ENCODE measurements at regions not wholly inside any gene's neighbourhood (a gene's known extent, or its start where the extent isn't known, plus 50 kb on each side); places are given as distances from the start of the nearest gene placed in this dataset.
A peak's percentile ranks its signal among the peaks of the same experiment; 100 is the strongest.

DNA sequence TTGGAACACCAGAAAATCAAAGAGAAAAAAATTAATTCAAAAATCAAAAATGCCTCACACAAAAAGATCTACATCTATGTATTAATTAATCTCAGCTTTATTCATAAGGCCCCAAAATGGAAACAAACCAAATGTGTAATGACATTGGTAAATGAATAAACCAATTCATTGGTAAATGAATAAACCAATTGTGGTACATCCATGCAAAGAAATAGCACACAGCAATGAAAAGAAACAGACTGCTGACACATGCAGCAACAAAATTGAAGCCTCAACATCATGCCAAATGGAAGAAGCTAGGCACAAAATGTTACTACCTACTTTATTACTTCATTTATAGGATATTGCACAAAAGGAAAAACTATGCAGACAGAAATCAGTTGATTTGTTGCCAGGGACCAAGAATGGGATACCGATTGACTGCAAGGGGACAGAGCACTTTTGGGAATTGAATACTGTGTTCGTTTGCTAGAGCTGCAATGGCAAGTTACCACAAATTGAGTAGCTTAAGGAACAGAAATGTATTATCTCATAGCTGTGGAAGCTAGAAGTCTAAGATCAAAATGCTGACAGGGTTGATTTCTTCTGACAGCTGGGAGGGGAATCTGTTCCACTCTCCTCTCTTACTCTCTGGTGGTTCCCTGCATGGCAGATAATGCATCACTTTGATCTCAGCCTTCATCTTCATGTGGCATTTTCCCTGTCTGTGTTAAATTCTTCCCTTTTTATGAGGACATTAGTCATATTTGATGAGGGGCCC, 252.8 kb downstream of the RFC3 start:
- TF ChIP-seq ZNF8 (CRISPR knock-in tag; IDR thresholded peaks at IDR 0.05) (peak; percentile 94), GLIS3 (CRISPR knock-in tag; IDR thresholded peaks at IDR 0.05) (no peak)
- no peak for ATAC-seq

GRCh38 chr13:34076319-34076718, 258.4 kb downstream of the RFC3 start:
- peak; percentile 74 for ATAC-seq
- TF ChIP-seq BACH2 (CRISPR knock-in tag; IDR thresholded peaks at IDR 0.05; ENCODE audit: borderline replicate concordance) (no peak), ISL1 (CRISPR knock-in tag; IDR thresholded peaks at IDR 0.05) (0 out of 2 replicates have a peak, but pooled peaks have one; percentile 28)

DNA sequence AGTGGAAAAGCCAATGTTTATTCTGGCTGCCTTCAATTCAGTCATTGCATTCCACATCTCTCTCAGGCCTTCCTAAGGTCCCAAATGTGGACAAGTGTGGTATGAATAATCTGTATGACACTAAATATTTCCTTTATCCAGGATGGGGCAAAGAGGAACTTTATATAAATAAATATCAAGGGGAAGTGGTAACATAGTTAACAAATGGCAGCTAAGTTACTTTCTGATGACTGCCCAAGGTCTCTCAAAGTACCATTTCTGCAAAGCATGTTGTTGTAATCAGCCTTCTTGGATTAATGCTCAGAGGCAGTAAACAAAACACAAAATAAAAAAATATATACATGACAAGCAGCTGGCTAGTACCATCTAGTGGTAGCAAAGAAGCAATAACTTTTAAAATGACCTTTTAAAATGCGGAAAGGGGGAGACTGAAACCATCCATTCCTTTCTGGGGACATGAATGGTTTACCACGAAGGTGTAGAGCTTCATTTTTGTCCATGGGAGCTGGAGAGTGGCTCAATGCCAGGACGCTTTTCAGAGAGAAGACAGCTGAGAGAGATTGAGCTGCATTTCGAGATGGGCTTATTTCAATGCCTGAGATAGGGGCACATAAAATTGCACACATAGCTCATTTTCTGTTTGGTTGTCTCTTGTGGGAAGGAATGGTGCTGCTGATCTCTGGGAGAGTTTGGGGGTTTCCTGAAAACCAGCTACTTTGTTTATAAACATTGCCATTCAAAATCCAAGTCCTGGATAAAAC, 259.2 kb downstream of the RFC3 start:
- TF ChIP-seq ESRRG (CRISPR knock-in tag; IDR thresholded peaks at IDR 0.05) = no peak
- TF ChIP-seq, protein P1, sequence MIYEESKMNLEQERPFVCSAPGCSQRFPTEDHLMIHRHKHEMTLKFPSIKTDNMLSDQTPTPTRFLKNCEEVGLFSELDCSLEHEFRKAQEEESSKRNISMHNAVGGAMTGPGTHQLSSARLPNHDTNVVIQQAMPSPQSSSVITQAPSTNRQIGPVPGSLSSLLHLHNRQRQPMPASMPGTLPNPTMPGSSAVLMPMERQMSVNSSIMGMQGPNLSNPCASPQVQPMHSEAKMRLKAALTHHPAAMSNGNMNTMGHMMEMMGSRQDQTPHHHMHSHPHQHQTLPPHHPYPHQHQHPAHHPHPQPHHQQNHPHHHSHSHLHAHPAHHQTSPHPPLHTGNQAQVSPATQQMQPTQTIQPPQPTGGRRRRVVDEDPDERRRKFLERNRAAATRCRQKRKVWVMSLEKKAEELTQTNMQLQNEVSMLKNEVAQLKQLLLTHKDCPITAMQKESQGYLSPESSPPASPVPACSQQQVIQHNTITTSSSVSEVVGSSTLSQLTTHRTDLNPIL (CRISPR knock-in tag; IDR thresholded peaks at IDR 0.05; ENCODE audit: low read depth) = no peak
- TF ChIP-seq OSR1 (CRISPR knock-in tag; IDR thresholded peaks at IDR 0.05) = no peak
- no peak for TF ChIP-seq SNAI2 (CRISPR knock-in tag; IDR thresholded peaks at IDR 0.05)
- no peak for TF ChIP-seq POU6F1 (CRISPR knock-in tag; IDR thresholded peaks at IDR 0.05; ENCODE audit: borderline replicate concordance, low read depth)
- no peak for TF ChIP-seq GLIS3 (CRISPR knock-in tag; IDR thresholded peaks at IDR 0.05)
- TF ChIP-seq TCF4 (CRISPR knock-in tag; IDR thresholded peaks at IDR 0.05; ENCODE audit: borderline replicate concordance) = no peak
- no peak for TF ChIP-seq ZNF8 (CRISPR knock-in tag; IDR thresholded peaks at IDR 0.05)
- TF ChIP-seq ARNTL (CRISPR knock-in tag; IDR thresholded peaks at IDR 0.05; ENCODE audit: borderline replicate concordance, low read depth) = no peak
- TF ChIP-seq PPARA (CRISPR knock-in tag; IDR thresholded peaks at IDR 0.05; ENCODE audit: borderline replicate concordance) = no peak
- TF ChIP-seq ISL1 (CRISPR knock-in tag; IDR thresholded peaks at IDR 0.05) = no peak
- TF ChIP-seq PATZ1 (CRISPR knock-in tag; IDR thresholded peaks at IDR 0.05; ENCODE audit: borderline replicate concordance) = no peak
- ATAC-seq = peak; percentile 83

GRCh38 chr13:34078334-34078999, 260.5 kb downstream of the RFC3 start:
- TF ChIP-seq, protein P1 (CRISPR knock-in tag; IDR thresholded peaks at IDR 0.05; ENCODE audit: low read depth) = no peak
- no peak for TF ChIP-seq POU6F1 (CRISPR knock-in tag; IDR thresholded peaks at IDR 0.05; ENCODE audit: borderline replicate concordance, low read depth)
- TF ChIP-seq GLIS3 (CRISPR knock-in tag; IDR thresholded peaks at IDR 0.05) = no peak
- TF ChIP-seq ZFP3 (CRISPR knock-in tag; IDR thresholded peaks at IDR 0.05) = no peak
- TF ChIP-seq BACH2 (CRISPR knock-in tag; IDR thresholded peaks at IDR 0.05; ENCODE audit: borderline replicate concordance) = no peak
- no peak for TF ChIP-seq CSRNP3 (CRISPR knock-in tag; IDR thresholded peaks at IDR 0.05)
- no peak for TF ChIP-seq ZNF8 (CRISPR knock-in tag; IDR thresholded peaks at IDR 0.05)
- no peak for TF ChIP-seq CSDC2 (CRISPR knock-in tag; IDR thresholded peaks at IDR 0.05)
- TF ChIP-seq RARB (CRISPR knock-in tag; IDR thresholded peaks at IDR 0.05) = no peak
- TF ChIP-seq TCF4 (CRISPR knock-in tag; IDR thresholded peaks at IDR 0.05; ENCODE audit: borderline replicate concordance) = no peak
- no peak for TF ChIP-seq SNAI2 (CRISPR knock-in tag; IDR thresholded peaks at IDR 0.05)
- TF ChIP-seq PATZ1 (CRISPR knock-in tag; IDR thresholded peaks at IDR 0.05; ENCODE audit: borderline replicate concordance) = no peak
- no peak for TF ChIP-seq OSR1 (CRISPR knock-in tag; IDR thresholded peaks at IDR 0.05)
- no peak for ATAC-seq

All from SK-N-SH treated with all-trans-retinoic acid at 6 μM for 48 hours (cell line).